WTC11 (cell line): ENCODE measurements at regions not wholly inside any gene's neighbourhood (a gene's known extent, or its start where the extent isn't known, plus 50 kb on each side); places are given as distances from the start of the nearest gene placed in this dataset.

Experiments
- ATAC-seq: fragments of 200-7000 bp; cut with Tn5 transposase; 2 replicates; pipeline ENCODE4 v1.10.0; 2021; ENCODE audit warnings: mild to moderate bottlenecking, moderate library complexity
- CTCF ChIA-PET: fragments of 300-600 bp; sonication (Branson Sonifier 250); formaldehyde crosslinking; loops from one replicate; lab custom pipeline; 2021; ENCODE audit warnings: antibody characterized with exemption; lab: Charles Lee
- POLR2A ChIA-PET: fragments of 350-600 bp; sonication (Branson Sonifier 250); formaldehyde crosslinking; loops from one replicate; lab custom pipeline; 2021; ENCODE audit warnings: antibody characterized with exemption; lab: Charles Lee
- DNase-seq: peaks from one replicate; pipeline ENCODE4 v3.0.0; 2021; ENCODE audit warnings: low spot score
- H3K27ac Mint-ChIP-seq: 2 replicates; pipeline ENCODE4 v1.8.0; 2021; ENCODE audit warnings: mixed read lengths
- H3K27me3 Mint-ChIP-seq: 2 replicates; pipeline ENCODE4 v1.8.0; 2021; ENCODE audit warnings: low read depth, mild to moderate bottlenecking, moderate library complexity, mixed read lengths
- H3K36me3 Mint-ChIP-seq: 2 replicates; pipeline ENCODE4 v1.8.0; 2021; ENCODE audit warnings: mixed read lengths
- H3K4me1 Mint-ChIP-seq: 2 replicates; pipeline ENCODE4 v1.8.0; 2022; ENCODE audit warnings: mixed read lengths
- H3K4me3 Mint-ChIP-seq: 2 replicates; pipeline ENCODE4 v1.8.0; 2021; ENCODE audit warnings: mild to moderate bottlenecking, moderate library complexity, mixed read lengths
- H3K9me3 Mint-ChIP-seq: 2 replicates; pipeline ENCODE4 v1.8.0; 2021; ENCODE audit warnings: mixed read lengths
- CREB1 ChIP-seq: sonication (generic); formaldehyde crosslinking; IDR thresholded peaks from 2 replicates; pipeline ENCODE4 v1.8.0; 2023; ENCODE audit warnings: mild to moderate bottlenecking, missing genetic modification reagents
- FOXK1 ChIP-seq: sonication (generic); formaldehyde crosslinking; IDR thresholded peaks from 2 replicates; pipeline ENCODE4 v1.8.0; 2022; ENCODE audit warnings: mild to moderate bottlenecking, moderate library complexity, missing genetic modification reagents
- FOXP4 ChIP-seq: sonication (generic); formaldehyde crosslinking; IDR thresholded peaks from 2 replicates; pipeline ENCODE4 v1.8.0; 2022; ENCODE audit warnings: mild to moderate bottlenecking, missing genetic modification reagents
- GTF2I ChIP-seq: fragments of 250-450 bp; sonication (Bioruptor Pico); conservative IDR thresholded peaks from 2 replicates; pipeline ENCODE4 v1.4.0; 2021; ENCODE audit warnings: mild to moderate bottlenecking
- JAZF1 ChIP-seq: fragments of 250-450 bp; sonication (Bioruptor Pico); IDR thresholded peaks from 2 replicates; pipeline ENCODE4 v1.9.0; 2021; ENCODE audit warnings: moderate library complexity, mild to moderate bottlenecking, inconsistent platforms
- NR2C2 ChIP-seq: sonication (generic); formaldehyde crosslinking; IDR thresholded peaks from 2 replicates; pipeline ENCODE4 v1.8.0; 2022; ENCODE audit warnings: mild to moderate bottlenecking, missing genetic modification reagents
- OVOL2 ChIP-seq: fragments of 250-450 bp; sonication (Bioruptor Pico); IDR thresholded peaks from 2 replicates; pipeline ENCODE4 v1.9.0; 2021; ENCODE audit warnings: mild to moderate bottlenecking, borderline replicate concordance
- SMAD4 ChIP-seq: sonication (generic); formaldehyde crosslinking; IDR thresholded peaks from 2 replicates; pipeline ENCODE4 v1.8.0; 2022; ENCODE audit warnings: mild to moderate bottlenecking, missing genetic modification reagents
- SOX15 ChIP-seq: fragments of 250-450 bp; sonication (Bioruptor Pico); IDR thresholded peaks from 2 replicates; pipeline ENCODE4 v1.9.0; 2021; ENCODE audit warnings: mild to moderate bottlenecking
- ZNF121 ChIP-seq: sonication (generic); formaldehyde crosslinking; IDR thresholded peaks from 2 replicates; pipeline ENCODE4 v1.8.0; 2023; ENCODE audit warnings: missing genetic modification reagents
- ZNF317 ChIP-seq: sonication (generic); formaldehyde crosslinking; IDR thresholded peaks from 2 replicates; pipeline ENCODE4 v1.8.1; 2023; ENCODE audit warnings: low read depth, mild to moderate bottlenecking, moderate library complexity, missing genetic modification reagents, borderline replicate concordance
- ZNF396 ChIP-seq: fragments of 250-450 bp; sonication (Bioruptor Pico); IDR thresholded peaks from 2 replicates; pipeline ENCODE4 v1.8.0; 2021; ENCODE audit warnings: mild to moderate bottlenecking, moderate library complexity, borderline replicate concordance
- ZSCAN18 ChIP-seq: fragments of 250-450 bp; sonication (Bioruptor Pico); IDR thresholded peaks from 2 replicates; pipeline ENCODE4 v2.1.2; 2022; ENCODE audit warnings: mild to moderate bottlenecking, moderate library complexity
- TF ChIP-seq, protein P1 (sequence below): sonication (generic); formaldehyde crosslinking; IDR thresholded peaks from 2 replicates; pipeline ENCODE4 v1.8.1; 2023; ENCODE audit warnings: mild to moderate bottlenecking, missing genetic modification reagents
- TF ChIP-seq, protein P2 (sequence below): sonication (generic); formaldehyde crosslinking; IDR thresholded peaks from 2 replicates; pipeline ENCODE4 v1.8.1; 2023; ENCODE audit warnings: mild to moderate bottlenecking, missing genetic modification reagents, borderline replicate concordance
- TF ChIP-seq, protein P3 (sequence below): fragments of 250-450 bp; sonication (Bioruptor Pico); IDR thresholded peaks from 2 replicates; pipeline ENCODE4 v1.8.0; 2021; ENCODE audit warnings: mild to moderate bottlenecking
- TF ChIP-seq, protein P4 (sequence below): sonication (generic); formaldehyde crosslinking; IDR thresholded peaks from 2 replicates; pipeline ENCODE4 v1.8.0; 2022; ENCODE audit warnings: mild to moderate bottlenecking, missing genetic modification reagents
- TF ChIP-seq, protein P5 (sequence below): sonication (generic); formaldehyde crosslinking; IDR thresholded peaks from 2 replicates; pipeline ENCODE4 v1.8.1; 2022; ENCODE audit warnings: low read depth, mild to moderate bottlenecking, moderate library complexity, missing genetic modification reagents, borderline replicate concordance
- TF ChIP-seq, protein P6 (sequence below): sonication (generic); formaldehyde crosslinking; IDR thresholded peaks from 2 replicates; pipeline ENCODE4 v1.8.1; 2023; ENCODE audit warnings: mild to moderate bottlenecking, missing genetic modification reagents, moderate library complexity

GRCh38 chr20:16848526-16848925, 100.4 kb downstream of the OTOR start (continued):
- TF ChIP-seq, protein P1, sequence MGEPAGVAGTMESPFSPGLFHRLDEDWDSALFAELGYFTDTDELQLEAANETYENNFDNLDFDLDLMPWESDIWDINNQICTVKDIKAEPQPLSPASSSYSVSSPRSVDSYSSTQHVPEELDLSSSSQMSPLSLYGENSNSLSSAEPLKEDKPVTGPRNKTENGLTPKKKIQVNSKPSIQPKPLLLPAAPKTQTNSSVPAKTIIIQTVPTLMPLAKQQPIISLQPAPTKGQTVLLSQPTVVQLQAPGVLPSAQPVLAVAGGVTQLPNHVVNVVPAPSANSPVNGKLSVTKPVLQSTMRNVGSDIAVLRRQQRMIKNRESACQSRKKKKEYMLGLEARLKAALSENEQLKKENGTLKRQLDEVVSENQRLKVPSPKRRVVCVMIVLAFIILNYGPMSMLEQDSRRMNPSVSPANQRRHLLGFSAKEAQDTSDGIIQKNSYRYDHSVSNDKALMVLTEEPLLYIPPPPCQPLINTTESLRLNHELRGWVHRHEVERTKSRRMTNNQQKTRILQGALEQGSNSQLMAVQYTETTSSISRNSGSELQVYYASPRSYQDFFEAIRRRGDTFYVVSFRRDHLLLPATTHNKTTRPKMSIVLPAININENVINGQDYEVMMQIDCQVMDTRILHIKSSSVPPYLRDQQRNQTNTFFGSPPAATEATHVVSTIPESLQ (CRISPR knock-in tag), result no peak
- TF ChIP-seq FOXP4 (CRISPR knock-in tag) (no peak), ZNF317 (CRISPR knock-in tag) (no peak)

- CTCF ChIA-PET, result no interaction called here
- POLR2A ChIA-PET, result no interaction called here
- no peak for DNase-seq
- H3K4me3 Mint-ChIP-seq, result no peak overlapping the region
- peaks cover 27% of the 10 kb centered on the region for H3K9me3 Mint-ChIP-seq
- 0 out of 2 replicates have a peak, but pooled peaks cover 2% of the 10 kb centered on the region for H3K36me3 Mint-ChIP-seq
- ATAC-seq, result no peak
- H3K27ac Mint-ChIP-seq, result no peak overlapping the region
- H3K27me3 Mint-ChIP-seq, result no peaks in the 10 kb centered on the region
- no peaks in the 10 kb centered on the region for H3K4me1 Mint-ChIP-seq
- TF ChIP-seq, protein P2, sequence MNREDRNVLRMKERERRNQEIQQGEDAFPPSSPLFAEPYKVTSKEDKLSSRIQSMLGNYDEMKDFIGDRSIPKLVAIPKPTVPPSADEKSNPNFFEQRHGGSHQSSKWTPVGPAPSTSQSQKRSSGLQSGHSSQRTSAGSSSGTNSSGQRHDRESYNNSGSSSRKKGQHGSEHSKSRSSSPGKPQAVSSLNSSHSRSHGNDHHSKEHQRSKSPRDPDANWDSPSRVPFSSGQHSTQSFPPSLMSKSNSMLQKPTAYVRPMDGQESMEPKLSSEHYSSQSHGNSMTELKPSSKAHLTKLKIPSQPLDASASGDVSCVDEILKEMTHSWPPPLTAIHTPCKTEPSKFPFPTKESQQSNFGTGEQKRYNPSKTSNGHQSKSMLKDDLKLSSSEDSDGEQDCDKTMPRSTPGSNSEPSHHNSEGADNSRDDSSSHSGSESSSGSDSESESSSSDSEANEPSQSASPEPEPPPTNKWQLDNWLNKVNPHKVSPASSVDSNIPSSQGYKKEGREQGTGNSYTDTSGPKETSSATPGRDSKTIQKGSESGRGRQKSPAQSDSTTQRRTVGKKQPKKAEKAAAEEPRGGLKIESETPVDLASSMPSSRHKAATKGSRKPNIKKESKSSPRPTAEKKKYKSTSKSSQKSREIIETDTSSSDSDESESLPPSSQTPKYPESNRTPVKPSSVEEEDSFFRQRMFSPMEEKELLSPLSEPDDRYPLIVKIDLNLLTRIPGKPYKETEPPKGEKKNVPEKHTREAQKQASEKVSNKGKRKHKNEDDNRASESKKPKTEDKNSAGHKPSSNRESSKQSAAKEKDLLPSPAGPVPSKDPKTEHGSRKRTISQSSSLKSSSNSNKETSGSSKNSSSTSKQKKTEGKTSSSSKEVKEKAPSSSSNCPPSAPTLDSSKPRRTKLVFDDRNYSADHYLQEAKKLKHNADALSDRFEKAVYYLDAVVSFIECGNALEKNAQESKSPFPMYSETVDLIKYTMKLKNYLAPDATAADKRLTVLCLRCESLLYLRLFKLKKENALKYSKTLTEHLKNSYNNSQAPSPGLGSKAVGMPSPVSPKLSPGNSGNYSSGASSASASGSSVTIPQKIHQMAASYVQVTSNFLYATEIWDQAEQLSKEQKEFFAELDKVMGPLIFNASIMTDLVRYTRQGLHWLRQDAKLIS, result no peak
- TF ChIP-seq, protein P3, sequence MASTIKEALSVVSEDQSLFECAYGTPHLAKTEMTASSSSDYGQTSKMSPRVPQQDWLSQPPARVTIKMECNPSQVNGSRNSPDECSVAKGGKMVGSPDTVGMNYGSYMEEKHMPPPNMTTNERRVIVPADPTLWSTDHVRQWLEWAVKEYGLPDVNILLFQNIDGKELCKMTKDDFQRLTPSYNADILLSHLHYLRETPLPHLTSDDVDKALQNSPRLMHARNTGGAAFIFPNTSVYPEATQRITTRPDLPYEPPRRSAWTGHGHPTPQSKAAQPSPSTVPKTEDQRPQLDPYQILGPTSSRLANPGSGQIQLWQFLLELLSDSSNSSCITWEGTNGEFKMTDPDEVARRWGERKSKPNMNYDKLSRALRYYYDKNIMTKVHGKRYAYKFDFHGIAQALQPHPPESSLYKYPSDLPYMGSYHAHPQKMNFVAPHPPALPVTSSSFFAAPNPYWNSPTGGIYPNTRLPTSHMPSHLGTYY (CRISPR knock-in tag), result no peak
- TF ChIP-seq, protein P4, sequence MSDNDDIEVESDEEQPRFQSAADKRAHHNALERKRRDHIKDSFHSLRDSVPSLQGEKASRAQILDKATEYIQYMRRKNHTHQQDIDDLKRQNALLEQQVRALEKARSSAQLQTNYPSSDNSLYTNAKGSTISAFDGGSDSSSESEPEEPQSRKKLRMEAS (CRISPR knock-in tag), result no peak
- TF ChIP-seq FOXP4 (CRISPR knock-in tag) (no peak), ZSCAN18 (CRISPR knock-in tag) (no peak), ZNF121 (no peak), NR2C2 (no peak), SOX15 (CRISPR knock-in tag) (no peak), GTF2I (CRISPR knock-in tag) (no peak), ZNF396 (CRISPR knock-in tag) (no peak), SMAD4 (no peak), CREB1 (CRISPR knock-in tag) (no peak), JAZF1 (CRISPR knock-in tag) (no peak), OVOL2 (CRISPR knock-in tag) (no peak), FOXK1 (CRISPR knock-in tag) (no peak)
- TF ChIP-seq, protein P5, sequence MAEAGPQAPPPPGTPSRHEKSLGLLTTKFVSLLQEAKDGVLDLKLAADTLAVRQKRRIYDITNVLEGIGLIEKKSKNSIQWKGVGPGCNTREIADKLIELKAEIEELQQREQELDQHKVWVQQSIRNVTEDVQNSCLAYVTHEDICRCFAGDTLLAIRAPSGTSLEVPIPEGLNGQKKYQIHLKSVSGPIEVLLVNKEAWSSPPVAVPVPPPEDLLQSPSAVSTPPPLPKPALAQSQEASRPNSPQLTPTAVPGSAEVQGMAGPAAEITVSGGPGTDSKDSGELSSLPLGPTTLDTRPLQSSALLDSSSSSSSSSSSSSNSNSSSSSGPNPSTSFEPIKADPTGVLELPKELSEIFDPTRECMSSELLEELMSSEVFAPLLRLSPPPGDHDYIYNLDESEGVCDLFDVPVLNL, result no peak
- TF ChIP-seq, protein P6, sequence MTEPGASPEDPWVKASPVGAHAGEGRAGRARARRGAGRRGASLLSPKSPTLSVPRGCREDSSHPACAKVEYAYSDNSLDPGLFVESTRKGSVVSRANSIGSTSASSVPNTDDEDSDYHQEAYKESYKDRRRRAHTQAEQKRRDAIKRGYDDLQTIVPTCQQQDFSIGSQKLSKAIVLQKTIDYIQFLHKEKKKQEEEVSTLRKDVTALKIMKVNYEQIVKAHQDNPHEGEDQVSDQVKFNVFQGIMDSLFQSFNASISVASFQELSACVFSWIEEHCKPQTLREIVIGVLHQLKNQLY (CRISPR knock-in tag), result no peak
Measured at GRCh38 chr20:16860914-16861313, 112.8 kb downstream of the OTOR start.
